C4-2B (cell line): ENCODE measurements at regions not wholly inside any gene's neighbourhood (a gene's known extent, or its start where the extent isn't known, plus 50 kb on each side); places are given as distances from the start of the nearest gene placed in this dataset.
A peak's percentile ranks its signal among the peaks of the same experiment; 100 is the strongest.

ENCODE experiments used
- H3K27ac ChIP-seq: fragments of 450-650 bp; 2 replicates; pipeline ENCODE4 v1.5.1; 2017
- ZFX ChIP-seq: fragments of 450-650 bp; IDR thresholded peaks from 2 replicates; pipeline ENCODE4 v1.6.1; 2017
- TF ChIP-seq, protein P1 (sequence below): fragments of 450-650 bp; conservative IDR thresholded peaks from 2 replicates; pipeline ENCODE4 v1.5.1; 2017; ENCODE audit warnings: mild to moderate bottlenecking

GRCh38 chr7:32147546-32148268, 77.5 kb upstream of the PDE1C start:
- no peak for TF ChIP-seq ZFX
- TF ChIP-seq, protein P1, sequence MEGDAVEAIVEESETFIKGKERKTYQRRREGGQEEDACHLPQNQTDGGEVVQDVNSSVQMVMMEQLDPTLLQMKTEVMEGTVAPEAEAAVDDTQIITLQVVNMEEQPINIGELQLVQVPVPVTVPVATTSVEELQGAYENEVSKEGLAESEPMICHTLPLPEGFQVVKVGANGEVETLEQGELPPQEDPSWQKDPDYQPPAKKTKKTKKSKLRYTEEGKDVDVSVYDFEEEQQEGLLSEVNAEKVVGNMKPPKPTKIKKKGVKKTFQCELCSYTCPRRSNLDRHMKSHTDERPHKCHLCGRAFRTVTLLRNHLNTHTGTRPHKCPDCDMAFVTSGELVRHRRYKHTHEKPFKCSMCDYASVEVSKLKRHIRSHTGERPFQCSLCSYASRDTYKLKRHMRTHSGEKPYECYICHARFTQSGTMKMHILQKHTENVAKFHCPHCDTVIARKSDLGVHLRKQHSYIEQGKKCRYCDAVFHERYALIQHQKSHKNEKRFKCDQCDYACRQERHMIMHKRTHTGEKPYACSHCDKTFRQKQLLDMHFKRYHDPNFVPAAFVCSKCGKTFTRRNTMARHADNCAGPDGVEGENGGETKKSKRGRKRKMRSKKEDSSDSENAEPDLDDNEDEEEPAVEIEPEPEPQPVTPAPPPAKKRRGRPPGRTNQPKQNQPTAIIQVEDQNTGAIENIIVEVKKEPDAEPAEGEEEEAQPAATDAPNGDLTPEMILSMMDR, result no peak

DNA sequence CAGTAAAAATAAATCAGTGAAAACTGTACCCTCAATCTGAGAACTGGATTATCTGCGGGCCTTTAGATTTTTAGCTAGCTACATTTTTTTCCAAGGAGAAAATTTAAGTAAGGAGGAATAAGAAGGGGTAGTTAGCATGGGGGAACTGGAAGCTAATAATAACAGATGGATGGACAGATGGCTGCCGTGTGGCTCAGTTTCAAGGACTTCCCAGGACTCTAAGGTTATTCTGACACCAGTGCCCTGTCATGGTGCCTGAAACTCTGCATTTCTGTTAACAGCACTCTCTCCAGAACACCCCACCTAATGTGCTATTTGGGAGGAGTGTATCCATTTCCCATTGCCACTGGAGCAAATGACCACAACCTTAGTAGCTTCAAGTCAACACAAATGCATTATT, 75.7 kb upstream of the PDE1C start:
- H3K27ac ChIP-seq, result no peak overlapping the region
- no peak for TF ChIP-seq ZFX
- TF ChIP-seq, protein P1, result no peak

More at GRCh38 chr7:32147546-32148268, 77.5 kb upstream of the PDE1C start:
- no peak overlapping the region for H3K27ac ChIP-seq

- TF ChIP-seq, protein P1, result no peak
- no peak for TF ChIP-seq ZFX
- H3K27ac ChIP-seq, result no peak overlapping the region
Observed at GRCh38 chr7:32144676-32145075, 74.5 kb upstream of the PDE1C start.

DNA sequence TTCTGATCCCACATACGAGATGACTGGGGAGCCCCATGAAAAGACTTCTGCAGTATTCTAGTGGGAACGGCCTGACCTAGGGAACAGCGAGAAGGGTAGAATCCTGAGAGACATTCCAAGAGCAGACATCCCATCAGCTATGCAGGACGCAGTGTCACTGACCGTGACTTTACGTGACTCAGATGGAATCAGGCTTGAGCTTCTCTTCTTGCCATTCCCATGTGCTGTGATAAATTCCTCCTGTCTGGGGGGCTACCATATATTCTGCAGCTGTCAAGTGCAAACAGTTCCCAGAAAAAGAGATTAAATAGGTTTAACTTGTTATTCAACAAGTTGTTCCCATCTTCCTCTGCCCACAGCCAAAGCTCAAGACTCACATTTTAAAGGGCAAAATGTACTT, 73.1 kb upstream of the PDE1C start:
- no peak overlapping the region for H3K27ac ChIP-seq
- no peak for TF ChIP-seq ZFX
- TF ChIP-seq, protein P1, result no peak

GRCh38 chr7:32142649-32143048, 72.4 kb upstream of the PDE1C start:
- no peak for TF ChIP-seq ZFX
- TF ChIP-seq, protein P1, result no peak
- no peak overlapping the region for H3K27ac ChIP-seq

DNA sequence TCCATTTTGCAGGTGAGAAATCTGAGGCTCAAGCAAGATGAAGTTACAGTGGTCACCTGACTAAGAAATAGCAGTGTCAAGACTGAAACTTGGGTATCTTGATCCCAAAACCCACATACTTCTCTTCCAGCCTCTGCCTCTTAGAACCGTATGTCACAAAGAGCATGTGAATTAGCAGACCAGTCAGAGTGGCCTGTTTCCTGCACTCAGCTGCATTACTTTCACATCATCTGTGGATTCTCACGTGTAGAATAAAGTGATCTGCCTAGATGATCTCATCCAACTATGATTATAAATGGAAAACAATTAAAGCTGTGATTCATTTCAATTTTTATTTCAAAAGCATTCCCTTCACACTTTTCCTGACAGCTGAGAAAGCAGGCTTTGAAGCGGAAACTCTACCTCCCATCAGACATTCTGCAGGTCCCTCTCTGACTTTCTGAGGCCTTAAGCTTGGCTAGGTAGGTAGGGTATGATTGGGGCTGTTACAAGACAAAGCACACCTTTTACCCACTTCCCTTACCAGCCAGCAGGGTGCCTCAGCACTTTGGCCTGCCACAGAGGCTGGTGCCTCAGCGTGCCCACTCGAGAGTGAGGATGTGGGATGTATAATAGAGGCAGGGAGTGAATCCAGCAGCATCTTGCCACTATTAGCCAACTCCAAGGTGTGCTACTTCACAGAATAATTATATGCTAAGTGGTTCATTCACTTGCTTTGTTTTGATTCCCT, 70.2 kb upstream of the PDE1C start:
- no peak overlapping the region for H3K27ac ChIP-seq

More for the DNA sequence above, 70.2 kb upstream of the PDE1C start:
- TF ChIP-seq, protein P1, result peak; percentile 10; the same call in 1 of the 2 replicates
- no peak for TF ChIP-seq ZFX
